Pancreas (tissue), 10 donors: ENCODE measurements at regions not wholly inside any gene's neighbourhood (a gene's known extent, or its start where the extent isn't known, plus 50 kb on each side); places are given as distances from the start of the nearest gene placed in this dataset.

ENCODE experiments used
- ATAC-seq, 4 donors: fragments of 200-7000 bp; cut with Tn5 transposase; one replicate each; pipeline versions ENCODE4 v1.8.0 to v1.9.1; 2020; ENCODE audit warnings: mild to moderate bottlenecking in 4 of 4, moderate library complexity in 4 of 4
- DNase-seq, 6 donors: peaks; one replicate each; pipeline ENCODE4 v3.0.0-alpha.2; 2020
- FAIRE-seq: peaks from 2 replicates; lab custom pipeline; 2012; peaks lifted over from hg19 to GRCh38; lab: Jason Lieb, UNC
- H3K27ac ChIP-seq, 4 donors: fragments of 200-600 bp; sonication (generic); 1 replicate in 3 of 4; 2 replicates in 1 of 4; pipeline versions ENCODE4 v1.5.0 to v1.8.0; 2020
- H3K27me3 ChIP-seq, 4 donors: fragments of 200-600 bp; one replicate each; pipeline ENCODE4 v1.8.0; 2021
- H3K36me3 ChIP-seq, 3 donors: fragments of 200-600 bp; sonication (generic) in 1 of 3; one replicate each; pipeline versions ENCODE4 v1.5.0 to v1.8.0; 2020 to 2021
- H3K4me1 ChIP-seq, 3 donors: fragments of 200-600 bp; one replicate each; pipeline ENCODE4 v1.8.0; 2021
- H3K4me3 ChIP-seq, 4 donors: fragments of 200-600 bp; sonication (generic) in 2 of 4; one replicate each; pipeline versions ENCODE4 v1.5.0 to v1.8.0; 2020 to 2021
- H3K9me3 ChIP-seq, 4 donors: fragments of 200-600 bp; one replicate each; pipeline ENCODE4 v1.8.0; 2021
- WGBS, 2 donors: extraction: QIAGEN DNeasy Blood & Tissue Kit; methylation state at CpG; one replicate each; pipeline ENCODE4 v1.1.7; 2013; 5-methylcytosine and 5-hydroxymethylcytosine counted together
- intact Hi-C, 3 donors: fragments of 100-400 bp; cut with DNase I; formaldehyde crosslinking; loops; one replicate each; pipeline versions ENCODE4 v1.11.1 to v1.14.2; 2022
- TF ChIP-seq, protein P1 (sequence below), 4 donors: fragments of 200-600 bp; sonication (generic) in 3 of 4; IDR thresholded peaks; one replicate each; pipeline versions ENCODE4 v1.5.0 to v1.8.0; 2021; ENCODE audit warnings: antibody characterized with exemption in 4 of 4
- donor health status: healthy with polysubstance abuse.
- donor health status: DM: no; HTN: no; CAD: no; lungs with moderate emphysema.
- donor health status: DM: no; HTN: no; CAD: no.
- donor health status: control.
- donor health status: control.
- donor health status: Bipolar disorder and iron deficiency.
- donor health status: DM: yes; HTN: yes; CAD: no.
- donor health status: DM: no; HTN: no; CAD: no.
- donor health status: DM: no; HTN: no; CAD: no.
- donor health status: DM: yes; HTN: yes; CAD: no.

- Histone ChIP-seq H3K9me3 (no peaks in the 10 kb centered on the region), H3K27ac (no peak overlapping the region), H3K4me1 (no peaks in the 10 kb centered on the region), H3K4me3 (no peak overlapping the region), H3K36me3 (no peaks in the 10 kb centered on the region), H3K27me3 (no peaks in the 10 kb centered on the region)
- TF ChIP-seq, protein P1, sequence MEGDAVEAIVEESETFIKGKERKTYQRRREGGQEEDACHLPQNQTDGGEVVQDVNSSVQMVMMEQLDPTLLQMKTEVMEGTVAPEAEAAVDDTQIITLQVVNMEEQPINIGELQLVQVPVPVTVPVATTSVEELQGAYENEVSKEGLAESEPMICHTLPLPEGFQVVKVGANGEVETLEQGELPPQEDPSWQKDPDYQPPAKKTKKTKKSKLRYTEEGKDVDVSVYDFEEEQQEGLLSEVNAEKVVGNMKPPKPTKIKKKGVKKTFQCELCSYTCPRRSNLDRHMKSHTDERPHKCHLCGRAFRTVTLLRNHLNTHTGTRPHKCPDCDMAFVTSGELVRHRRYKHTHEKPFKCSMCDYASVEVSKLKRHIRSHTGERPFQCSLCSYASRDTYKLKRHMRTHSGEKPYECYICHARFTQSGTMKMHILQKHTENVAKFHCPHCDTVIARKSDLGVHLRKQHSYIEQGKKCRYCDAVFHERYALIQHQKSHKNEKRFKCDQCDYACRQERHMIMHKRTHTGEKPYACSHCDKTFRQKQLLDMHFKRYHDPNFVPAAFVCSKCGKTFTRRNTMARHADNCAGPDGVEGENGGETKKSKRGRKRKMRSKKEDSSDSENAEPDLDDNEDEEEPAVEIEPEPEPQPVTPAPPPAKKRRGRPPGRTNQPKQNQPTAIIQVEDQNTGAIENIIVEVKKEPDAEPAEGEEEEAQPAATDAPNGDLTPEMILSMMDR (IDR thresholded peaks at IDR 0.05), result no peak
- ATAC-seq (no peak), FAIRE-seq (no peak), DNase-seq (no peak)
- WGBS, 2 donors, result 77 to 79% methylated on average over 4 of the region's 4 CpGs
- intact Hi-C loops, result no loop called here
Observed at GRCh38 chr1:232280910-232281309, 349.0 kb downstream of the SIPA1L2 start.

DNA sequence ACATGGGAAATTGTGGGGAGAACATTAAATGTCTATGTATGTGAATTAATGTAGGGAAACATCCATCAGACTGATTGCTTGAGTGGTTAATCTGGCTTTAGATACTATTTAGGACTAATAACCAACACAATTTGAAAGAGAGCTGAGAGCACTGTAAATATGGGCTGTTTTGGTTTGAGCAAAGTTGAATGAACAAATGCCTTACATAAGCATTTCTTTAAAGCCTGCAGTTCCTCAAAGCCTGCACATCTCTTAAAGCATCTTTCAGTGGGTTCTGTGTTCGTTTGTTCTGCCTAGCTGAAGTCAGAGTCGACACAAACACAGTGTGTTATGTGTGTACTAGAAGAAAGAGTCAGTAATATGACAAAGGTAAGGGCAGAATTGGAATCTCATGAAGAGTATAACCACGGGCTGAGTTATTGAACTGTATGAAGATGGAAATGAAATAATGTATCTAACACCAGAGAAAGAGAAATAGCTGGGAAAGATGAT, 350.0 kb downstream of the SIPA1L2 start:
- DNase-seq, result no peak
- Histone ChIP-seq H3K27ac (no peak overlapping the region), H3K36me3 (no peaks in the 10 kb centered on the region), H3K4me1 (no peaks in the 10 kb centered on the region), H3K9me3 (no peaks in the 10 kb centered on the region), H3K27me3 (no peaks in the 10 kb centered on the region), H3K4me3 (no peak overlapping the region)
- intact Hi-C loops, result no loop called here
- ATAC-seq, result no peak
- WGBS, 2 donors, result 49 to 55% methylated on average over 3 of the region's 3 CpGs
- TF ChIP-seq, protein P1 (IDR thresholded peaks at IDR 0.05), result no peak
- no peak for FAIRE-seq

DNA sequence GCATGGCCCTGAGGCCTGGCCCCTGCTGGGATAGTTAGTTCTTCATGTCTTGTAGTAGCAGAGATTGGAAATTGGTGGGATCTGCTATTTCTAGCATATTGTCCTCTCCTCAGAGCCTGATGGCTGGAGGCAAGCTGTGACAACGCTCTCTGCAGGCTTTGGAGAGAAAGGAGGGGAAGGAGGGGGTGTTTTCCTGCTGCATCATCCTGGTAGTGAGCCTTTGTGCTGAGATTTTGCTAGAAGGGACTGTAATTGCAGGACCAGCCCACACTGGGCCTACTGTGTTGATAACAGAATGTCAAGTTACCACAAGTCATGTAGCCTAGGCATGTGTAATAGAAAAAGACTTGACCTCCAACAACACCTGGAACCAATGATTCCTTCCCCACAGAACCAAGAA, 351.0 kb downstream of the SIPA1L2 start:
- Histone ChIP-seq H3K9me3 (no peaks in the 10 kb centered on the region), H3K4me1 (no peaks in the 10 kb centered on the region), H3K4me3 (no peak overlapping the region), H3K36me3 (no peaks in the 10 kb centered on the region), H3K27ac (no peak overlapping the region), H3K27me3 (no peaks in the 10 kb centered on the region)
- ATAC-seq, result no peak
- WGBS, 2 donors, result 88% methylated on average over 1 of the region's 1 CpG
- FAIRE-seq, result no peak
- TF ChIP-seq, protein P1 (IDR thresholded peaks at IDR 0.05), result no peak
- intact Hi-C loops, result no loop called here
- DNase-seq, result no peak

- no peak overlapping the region for H3K4me3 ChIP-seq
- H3K36me3 ChIP-seq, result no peaks in the 10 kb centered on the region
- TF ChIP-seq, protein P1 (IDR thresholded peaks at IDR 0.05), result no peak
- WGBS, 2 donors, result 64 to 76% methylated on average over 1 of the region's 1 CpG
- no peak for DNase-seq
- intact Hi-C loops, result no loop called here
- ATAC-seq, result no peak
- FAIRE-seq, result no peak
- H3K9me3 ChIP-seq, result no peaks in the 10 kb centered on the region
- H3K4me1 ChIP-seq, result no peaks in the 10 kb centered on the region
- H3K27ac ChIP-seq, result no peak overlapping the region
- H3K27me3 ChIP-seq, result no peaks in the 10 kb centered on the region
Observed at GRCh38 chr1:232276651-232277050, 353.3 kb downstream of the SIPA1L2 start.

DNA sequence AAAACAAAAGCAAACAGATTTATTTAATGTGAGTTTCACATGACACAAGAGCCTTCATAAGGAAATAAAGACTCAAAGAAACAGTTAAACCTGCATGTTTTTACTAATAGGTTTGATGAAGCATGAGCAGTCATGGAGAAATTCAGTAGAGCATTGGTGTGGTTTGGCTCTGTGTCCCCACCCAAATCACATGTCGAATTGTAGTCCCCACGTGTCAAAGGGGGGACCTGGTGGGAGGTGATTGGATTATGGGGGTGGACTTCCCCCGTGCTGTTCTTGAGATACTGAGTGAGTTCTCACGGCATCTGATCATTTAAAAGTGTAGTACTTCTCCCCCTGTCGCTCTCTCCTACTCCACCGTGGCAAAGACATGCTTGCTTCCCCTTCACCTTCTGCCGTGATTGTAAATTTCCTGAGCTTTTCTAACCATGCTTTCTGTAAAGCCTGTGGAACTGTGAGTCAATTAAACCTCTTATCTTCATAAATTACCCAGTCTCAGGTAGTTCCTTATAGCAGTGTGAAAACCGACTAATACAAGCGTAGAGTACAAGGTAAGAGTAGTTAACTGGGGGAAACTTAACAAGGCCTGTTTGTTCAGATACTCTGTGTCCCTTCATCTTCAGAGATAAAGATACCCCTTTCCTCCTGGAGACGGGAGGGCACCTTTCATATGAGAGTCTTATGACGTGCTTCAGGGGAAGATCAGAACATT, 354.8 kb downstream of the SIPA1L2 start:
- H3K4me3 ChIP-seq, result no peak overlapping the region
- TF ChIP-seq, protein P1 (IDR thresholded peaks at IDR 0.05), result no peak
- H3K27ac ChIP-seq, result no peak overlapping the region
- no peaks in the 10 kb centered on the region for H3K4me1 ChIP-seq
- FAIRE-seq, result no peak
- no peaks in the 10 kb centered on the region for H3K27me3 ChIP-seq
- H3K9me3 ChIP-seq, result no peaks in the 10 kb centered on the region
- intact Hi-C loops, result no loop called here
- no peak for ATAC-seq
- DNase-seq, result no peak
- H3K36me3 ChIP-seq, result no peaks in the 10 kb centered on the region
- 75 to 81% methylated on average over 11 of the region's 11 CpGs for WGBS, 2 donors
